Keratinocyte (primary cell): ENCODE measurements at regions not wholly inside any gene's neighbourhood (a gene's known extent, or its start where the extent isn't known, plus 50 kb on each side); places are given as distances from the start of the nearest gene placed in this dataset.

Experiments
- DNase-seq: peaks from one replicate; pipeline ENCODE4 v3.0.0-alpha.2; 2011; ENCODE audit warnings: low read depth, missing footprints, low spot score
- FAIRE-seq: peaks from 2 replicates; lab custom pipeline; 2011; peaks lifted over from hg19 to GRCh38; lab: Jason Lieb, UNC
- H2AFZ ChIP-seq: 2 replicates; pipeline ENCODE4 v1.6.0; 2012; ENCODE audit warnings: low read length, control low read depth, inconsistent platforms; ENCODE audit not compliant: control insufficient read depth
- H3K27ac ChIP-seq: 2 replicates; pipeline ENCODE4 v1.5.1; 2011; ENCODE audit warnings: low read length; ENCODE audit not compliant: control insufficient read depth, insufficient read depth
- H3K27me3 ChIP-seq: 3 replicates; pipeline ENCODE4 v1.6.0; 2011; ENCODE audit warnings: low read length; ENCODE audit not compliant: control insufficient read depth, insufficient read depth; ENCODE audit errors: extremely low read depth
- H3K36me3 ChIP-seq, 2 experiments: 2 replicates in 1 of 2; 3 replicates in 1 of 2; pipeline ENCODE4 v1.5.1; 2011; ENCODE audit warnings: low read length in 2 of 2, mild to moderate bottlenecking in 1 of 2; ENCODE audit not compliant: control insufficient read depth in 2 of 2, insufficient read depth in 2 of 2; ENCODE audit errors: extremely low read depth in 1 of 2
- H3K4me1 ChIP-seq: 3 replicates; pipeline ENCODE4 v1.5.1; 2011; ENCODE audit warnings: low read length; ENCODE audit not compliant: control insufficient read depth, insufficient read depth; ENCODE audit errors: extremely low read depth
- H3K4me2 ChIP-seq: 3 replicates; pipeline ENCODE4 v1.6.0; 2011; ENCODE audit warnings: low read depth, low read length; ENCODE audit not compliant: control insufficient read depth, insufficient read depth; ENCODE audit errors: extremely low read depth
- H3K4me3 ChIP-seq, 3 experiments: fragments of 200-600 bp in 1 of 3; sonication (generic) in 1 of 3; 2 replicates in 2 of 3; 3 replicates in 1 of 3; pipeline ENCODE4 v1.5.1; 2011 to 2016; ENCODE audit warnings: low read length in 3 of 3, mild to moderate bottlenecking in 3 of 3, control low read depth in 2 of 3, inconsistent platforms in 1 of 3, low read depth in 1 of 3, mixed read lengths in 1 of 3, mixed run types in 1 of 3, moderate library complexity in 1 of 3; ENCODE audit not compliant: control insufficient read depth in 2 of 3, insufficient read depth in 2 of 3; ENCODE audit errors: extremely low read depth in 1 of 3
- H3K79me2 ChIP-seq: 2 replicates; pipeline ENCODE4 v1.6.0; 2012; ENCODE audit warnings: low read length; ENCODE audit not compliant: control insufficient read depth, insufficient read depth
- H3K9ac ChIP-seq: 3 replicates; pipeline ENCODE4 v1.6.0; 2011; ENCODE audit warnings: low read length; ENCODE audit not compliant: control insufficient read depth, insufficient read depth; ENCODE audit errors: extremely low read depth
- H3K9me1 ChIP-seq: 3 replicates; pipeline ENCODE4 v1.6.0; 2011; ENCODE audit warnings: low read length; ENCODE audit not compliant: control insufficient read depth, insufficient read depth; ENCODE audit errors: extremely low read depth
- H3K9me3 ChIP-seq: 2 replicates; pipeline ENCODE4 v1.5.1; 2012; ENCODE audit warnings: low read depth, low read length; ENCODE audit not compliant: control insufficient read depth
- H4K20me1 ChIP-seq: 3 replicates; pipeline ENCODE4 v1.6.0; 2011; ENCODE audit warnings: low read length; ENCODE audit not compliant: control insufficient read depth, insufficient read depth; ENCODE audit errors: extremely low read depth
- CTCF ChIP-seq, 3 experiments: IDR thresholded peaks in 1 of 3; conservative IDR thresholded peaks in 1 of 3; optimal IDR thresholded peaks in 1 of 3; 2 replicates in 2 of 3; 3 replicates in 1 of 3; pipeline versions ENCODE3 to v1.5.1; 2011; ENCODE audit warnings: low read length in 3 of 3, mild to moderate bottlenecking in 3 of 3, moderate library complexity in 2 of 3, control low read depth in 1 of 3, inconsistent platforms in 1 of 3; ENCODE audit not compliant: insufficient read depth in 2 of 3; ENCODE audit errors: extremely low read depth in 1 of 3
- EZH2 ChIP-seq: IDR thresholded peaks from one replicate; pipeline ENCODE4 v1.6.1; 2012; ENCODE audit warnings: inconsistent platforms, mild to moderate bottlenecking, low read length, moderate library complexity
- dilution Hi-C: fragments of 300-500 bp; cut with MboI; formaldehyde crosslinking; loops from one replicate; pipeline ENCODE4 v1.7.0; 2020; ENCODE audit warnings: low sequenced_read_pairs; ENCODE audit not compliant: extremely low pct_ligation_motif_present

GRCh38 chr20:39850246-39850645 is 838.8 kb downstream of the MAFB start:
- Histone ChIP-seq H3K9ac (no peak overlapping the region), H3K9me3 (no peaks in the 10 kb centered on the region), H2AFZ (no peak overlapping the region), H3K9me1 (no peaks in the 10 kb centered on the region), H3K27me3 (no peaks in the 10 kb centered on the region), H3K79me2 (no peaks in the 10 kb centered on the region), H4K20me1 (no peaks in the 10 kb centered on the region), H3K36me3 (no peaks in the 10 kb centered on the region), H3K4me1 (peaks cover 5% of the 10 kb centered on the region), H3K4me3 (no peak overlapping the region), H3K27ac (no peak overlapping the region), H3K4me2 (no peak overlapping the region)
- no peak for FAIRE-seq
- no peak for TF ChIP-seq EZH2
- TF ChIP-seq CTCF (optimal IDR thresholded peaks at IDR 0.05 in 1 of 3, IDR thresholded peaks at IDR 0.05 in 1 of 3, conservative IDR thresholded peaks at IDR 0.05 in 1 of 3; ENCODE audit: extremely low read depth in 1 of 3, insufficient read depth in 2 of 3, low read length in 3 of 3), result no peak
- dilution Hi-C loops, result no loop called here
- no peak for DNase-seq

- TF ChIP-seq EZH2 (no peak), CTCF (optimal IDR thresholded peaks at IDR 0.05 in 1 of 3, IDR thresholded peaks at IDR 0.05 in 1 of 3, conservative IDR thresholded peaks at IDR 0.05 in 1 of 3; ENCODE audit: extremely low read depth in 1 of 3, insufficient read depth in 2 of 3, low read length in 3 of 3) (no peak)
- Histone ChIP-seq H3K9me1 (no peaks in the 10 kb centered on the region), H3K9me3 (no peaks in the 10 kb centered on the region), H2AFZ (no peak overlapping the region), H3K4me2 (peak overlapping the region; percentile 13), H3K4me1 (peaks cover 5% of the 10 kb centered on the region), H3K4me3 (no peak overlapping the region), H4K20me1 (no peaks in the 10 kb centered on the region), H3K36me3 (no peaks in the 10 kb centered on the region), H3K27me3 (no peaks in the 10 kb centered on the region), H3K27ac (no peak overlapping the region), H3K9ac (no peak overlapping the region), H3K79me2 (no peaks in the 10 kb centered on the region)
- DNase-seq (peak; percentile 7), FAIRE-seq (peak; percentile 87)
- dilution Hi-C loops, result no loop called here
Measured at GRCh38 chr20:39849664-39850063, 839.4 kb downstream of the MAFB start.
